ENCODE measurements at regions not wholly inside any gene's neighbourhood (a gene's known extent, or its start where the extent isn't known, plus 50 kb on each side); places are given as distances from the start of the nearest gene placed in this dataset.

GRCh38 chr5:19334278-19334677 lies 653.7 kb downstream of the CDH18 start:
- Histone ChIP-seq H3K56ac (replicated peaks; ENCODE audit: insufficient read length, low read depth, low read length) (no peak overlapping the region), H4K5ac (ENCODE audit: insufficient read length, low read depth, low read length) (no peak overlapping the region), H3K4ac (replicated peaks; ENCODE audit: insufficient read length, low read depth, low read length) (no peak overlapping the region), H2AK5ac (ENCODE audit: low read depth, low read length) (no peak overlapping the region), H2BK15ac (ENCODE audit: low read length) (no peak overlapping the region), H3K9ac (replicated peaks in 1 of 4; ENCODE audit: extremely low read depth in 1 of 4, low read depth in 3 of 4, low read length in 3 of 4) (no peak overlapping the region), H4K91ac (replicated peaks; ENCODE audit: insufficient read length, low read length) (no peak overlapping the region), H3K18ac (ENCODE audit: extremely low read depth, low read length) (no peak overlapping the region), H3K4me3 (ENCODE audit: extremely low read depth in 1 of 4, insufficient read depth in 2 of 4, low read depth in 3 of 4, low read length in 4 of 4) (no peak overlapping the region), H2BK120ac (replicated peaks; ENCODE audit: low read depth, low read length) (no peak overlapping the region), H3K36me3 (ENCODE audit: control insufficient read depth in 2 of 4, insufficient read depth in 4 of 4, low read length in 3 of 4) (no peaks in the 10 kb centered on the region), H3K4me2 (ENCODE audit: insufficient read depth in 1 of 2, low read depth in 2 of 2, low read length in 2 of 2) (no peak overlapping the region), H3K27ac (ENCODE audit: low read depth, low read length) (no peak overlapping the region), H3K27me3 (replicated peaks in 1 of 4; ENCODE audit: control insufficient read depth in 3 of 4, extremely low read depth in 1 of 4, insufficient read depth in 3 of 4, low read length in 3 of 4) (no peaks in the 10 kb centered on the region), H3K79me2 (ENCODE audit: control insufficient read depth in 1 of 2, insufficient read depth in 2 of 2, low read length in 2 of 2) (no peaks in the 10 kb centered on the region), H3K23ac (ENCODE audit: insufficient read length) (no peak overlapping the region), H3K79me1 (ENCODE audit: low read depth, low read length) (no peaks in the 10 kb centered on the region), H3K14ac (ENCODE audit: insufficient read length) (no peak overlapping the region), H2BK12ac (ENCODE audit: low read depth, low read length) (no peak overlapping the region), H2AFZ (ENCODE audit: low read length) (no peak overlapping the region), H3K4me1 (replicated peaks in 1 of 4; ENCODE audit: control insufficient read depth in 3 of 4, insufficient read depth in 4 of 4, low read length in 3 of 4) (no peaks in the 10 kb centered on the region), H3K23me2 (ENCODE audit: low read depth, low read length) (no peaks in the 10 kb centered on the region; the same call in 1 of the 2 replicates), H3K9me3 (ENCODE audit: insufficient read depth in 2 of 2, low read depth in 1 of 2, low read length in 1 of 2) (peaks cover 5% of the 10 kb centered on the region in 2 experiments; a peak in 1 of 4 replicates), H4K20me1 (replicated peaks in 1 of 2; ENCODE audit: control insufficient read depth in 1 of 2, insufficient read depth in 2 of 2, low read length in 2 of 2) (no peaks in the 10 kb centered on the region), H2BK5ac (ENCODE audit: low read depth, low read length) (no peak overlapping the region), H2BK20ac (ENCODE audit: low read length) (no peak overlapping the region), H4K8ac (ENCODE audit: extremely low read depth, insufficient read depth, low read length) (no peak overlapping the region)
- 82% methylated on average over 6 of the region's 6 CpGs; no CpG with 5 or more reads in 1 of the 2 experiments for WGBS, 2 experiments (ENCODE audit: extremely low coverage in 1 of 2, insufficient coverage in 1 of 2, insufficient read length in 1 of 2, insufficient replicate concordance in 2 of 2, low coverage in 1 of 2, low lambda C conversion rate in 2 of 2, missing lambda C conversion rate in 1 of 2)
- TF ChIP-seq CBX8 (IDR thresholded peaks at IDR 0.05; ENCODE audit: borderline replicate concordance, low read depth, low read length), result no peak
- TF ChIP-seq HDAC6 (IDR thresholded peaks at IDR 0.05; ENCODE audit: low read depth, low read length), result no peak
- no peak for TF ChIP-seq RAD21 (IDR thresholded peaks at IDR 0.05 in 1 of 2, conservative IDR thresholded peaks at IDR 0.05 in 1 of 2; ENCODE audit: low read depth in 2 of 2, low read length in 2 of 2)
- TF ChIP-seq CTCF (IDR thresholded peaks at IDR 0.05; ENCODE audit: control extremely low read depth in 1 of 3, insufficient read depth in 1 of 3, low read depth in 1 of 3, low read length in 3 of 3), result no peak
- no peak for TF ChIP-seq USF2 (IDR thresholded peaks at IDR 0.05; ENCODE audit: low read length)
- DNase-seq (ENCODE audit: low read depth in 1 of 2, low spot score in 2 of 2) (no peak), FAIRE-seq (no peak)
- ChIA-PET POLR2A (ENCODE audit: partially characterized antibody) (no interaction called here), CTCF (ENCODE audit: partially characterized antibody) (no interaction called here)

Data from H1 (cell line).